HK-2 (cell line): ENCODE measurements at regions not wholly inside any gene's neighbourhood (a gene's known extent, or its start where the extent isn't known, plus 50 kb on each side); places are given as distances from the start of the nearest gene placed in this dataset.
"Not testable (repeated sequence)": the region's sequence is repeated elsewhere in the genome, so short reads cannot be mapped to it uniquely, and the experiment has no call there.

Experiments
- DNase-seq: peaks from one replicate; pipeline ENCODE4 v3.0.0-alpha.2; 2018; ENCODE audit not compliant: unreplicated experiment

- no peak for DNase-seq
These were observed 123.4 kb upstream of the SYT13 start for GRCh38 chr11:45409587-45409986.

- DNase-seq = no peak
These were observed 121.1 kb upstream of the SYT13 start for GRCh38 chr11:45407226-45407625.

GRCh38 chr11:45405916-45406670 is 120.0 kb upstream of the SYT13 start:
- no peak for DNase-seq

- not testable (repeated sequence) for DNase-seq
These were observed 117.4 kb upstream of the SYT13 start for GRCh38 chr11:45403521-45403920.

GRCh38 chr11:45402049-45402630 is 116.0 kb upstream of the SYT13 start:
- no peak for DNase-seq

GRCh38 chr11:45400591-45400990 is 114.5 kb upstream of the SYT13 start:
- DNase-seq = no peak

- DNase-seq = no peak
These were observed 113.0 kb upstream of the SYT13 start for GRCh38 chr11:45399166-45399565.

GRCh38 chr11:45398325-45398724 is 112.2 kb upstream of the SYT13 start:
- no peak for DNase-seq

GRCh38 chr11:45396394-45396793 is 110.3 kb upstream of the SYT13 start:
- DNase-seq = no peak

- no peak for DNase-seq
These were observed 109.8 kb upstream of the SYT13 start for GRCh38 chr11:45395947-45396346.

- DNase-seq = no peak
These were observed 109.3 kb upstream of the SYT13 start for GRCh38 chr11:45395421-45395820.

GRCh38 chr11:45394294-45395085 is 108.3 kb upstream of the SYT13 start:
- no peak for DNase-seq

GRCh38 chr11:45393826-45394225 is 107.7 kb upstream of the SYT13 start:
- DNase-seq = no peak

GRCh38 chr11:45393334-45393733 is 107.2 kb upstream of the SYT13 start:
- no peak for DNase-seq

- no peak for DNase-seq
These were observed 106.5 kb upstream of the SYT13 start for GRCh38 chr11:45392591-45393091.

GRCh38 chr11:45392154-45392553 is 106.0 kb upstream of the SYT13 start:
- DNase-seq = no peak

- DNase-seq = no peak
These were observed 105.2 kb upstream of the SYT13 start for GRCh38 chr11:45391168-45391850.

GRCh38 chr11:45390407-45390806 is 104.3 kb upstream of the SYT13 start:
- no peak for DNase-seq

- no peak for DNase-seq
These were observed 102.3 kb upstream of the SYT13 start for GRCh38 chr11:45388472-45388871.

- DNase-seq = not testable (repeated sequence)
These were observed 101.7 kb upstream of the SYT13 start for GRCh38 chr11:45387885-45388284.

- DNase-seq = no peak
These were observed 100.8 kb upstream of the SYT13 start for GRCh38 chr11:45386972-45387371.

GRCh38 chr11:45385844-45386243 is 99.7 kb upstream of the SYT13 start:
- no peak for DNase-seq
